ENCODE measurements at regions not wholly inside any gene's neighbourhood (a gene's known extent, or its start where the extent isn't known, plus 50 kb on each side); places are given as distances from the start of the nearest gene placed in this dataset.

DNA sequence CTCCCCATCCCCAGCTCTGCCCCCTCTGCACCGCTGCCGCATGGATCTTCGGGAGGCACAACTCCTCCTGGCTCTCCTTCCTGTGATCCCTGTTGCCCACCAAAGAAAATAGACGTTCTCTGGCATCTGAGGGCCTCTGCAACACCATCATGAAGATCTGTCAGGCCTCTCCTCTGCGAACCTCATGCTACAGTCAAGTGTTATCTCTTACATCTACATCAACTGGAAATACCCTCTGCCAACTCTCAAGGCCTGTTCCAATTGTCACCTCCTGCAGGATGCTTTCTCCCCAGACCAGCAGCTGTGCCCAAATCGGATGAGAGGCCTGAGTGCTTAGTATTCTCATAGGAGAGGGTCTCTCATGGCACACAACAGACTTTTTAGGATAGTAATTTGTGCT, 478.4 kb downstream of the BCL11A start:
- CTCF ChIA-PET = no interaction called here
- POLR2A ChIA-PET = no interaction called here

DNA sequence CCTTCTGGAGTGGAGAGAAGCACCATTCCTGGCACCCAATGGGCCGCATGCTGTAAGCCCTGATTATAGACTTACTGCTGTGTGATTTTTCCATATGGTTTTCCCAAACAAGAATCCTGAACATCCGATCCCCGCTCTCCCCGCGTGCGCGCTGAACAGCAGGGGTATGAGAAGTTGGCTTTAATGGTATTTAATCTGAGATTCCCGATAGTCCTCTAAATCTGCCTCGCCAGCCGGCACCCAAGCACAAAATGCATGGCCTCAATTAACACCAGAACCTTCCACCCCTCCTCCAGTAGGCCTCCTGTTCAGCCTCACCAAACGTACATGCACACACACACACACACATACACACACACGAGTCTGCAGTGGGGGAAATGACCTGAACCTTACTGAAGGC, 480.3 kb downstream of the BCL11A start:
- Histone ChIP-seq H3K27me3 (ENCODE audit: control insufficient read depth, insufficient read depth, low read length) (no peaks in the 10 kb centered on the region), H3K4me3 (ENCODE audit: low read depth, low read length) (no peak overlapping the region), H3K36me3 (ENCODE audit: control insufficient read depth, insufficient read depth, low read length) (no peaks in the 10 kb centered on the region)
- ChIA-PET POLR2A (no interaction called here), CTCF (no interaction called here)
- DNase-seq (ENCODE audit: low read depth) = no peak
- TF ChIP-seq, protein P1, sequence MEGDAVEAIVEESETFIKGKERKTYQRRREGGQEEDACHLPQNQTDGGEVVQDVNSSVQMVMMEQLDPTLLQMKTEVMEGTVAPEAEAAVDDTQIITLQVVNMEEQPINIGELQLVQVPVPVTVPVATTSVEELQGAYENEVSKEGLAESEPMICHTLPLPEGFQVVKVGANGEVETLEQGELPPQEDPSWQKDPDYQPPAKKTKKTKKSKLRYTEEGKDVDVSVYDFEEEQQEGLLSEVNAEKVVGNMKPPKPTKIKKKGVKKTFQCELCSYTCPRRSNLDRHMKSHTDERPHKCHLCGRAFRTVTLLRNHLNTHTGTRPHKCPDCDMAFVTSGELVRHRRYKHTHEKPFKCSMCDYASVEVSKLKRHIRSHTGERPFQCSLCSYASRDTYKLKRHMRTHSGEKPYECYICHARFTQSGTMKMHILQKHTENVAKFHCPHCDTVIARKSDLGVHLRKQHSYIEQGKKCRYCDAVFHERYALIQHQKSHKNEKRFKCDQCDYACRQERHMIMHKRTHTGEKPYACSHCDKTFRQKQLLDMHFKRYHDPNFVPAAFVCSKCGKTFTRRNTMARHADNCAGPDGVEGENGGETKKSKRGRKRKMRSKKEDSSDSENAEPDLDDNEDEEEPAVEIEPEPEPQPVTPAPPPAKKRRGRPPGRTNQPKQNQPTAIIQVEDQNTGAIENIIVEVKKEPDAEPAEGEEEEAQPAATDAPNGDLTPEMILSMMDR (IDR thresholded peaks at IDR 0.05; ENCODE audit: insufficient read depth, low read depth, low read length) = no peak

More for the DNA sequence above, 478.4 kb downstream of the BCL11A start:
- H3K36me3 ChIP-seq (ENCODE audit: control insufficient read depth, insufficient read depth, low read length) = no peaks in the 10 kb centered on the region
- TF ChIP-seq, protein P1 (IDR thresholded peaks at IDR 0.05; ENCODE audit: insufficient read depth, low read depth, low read length) = no peak
- no peak overlapping the region for H3K4me3 ChIP-seq (ENCODE audit: low read depth, low read length)
- DNase-seq (ENCODE audit: low read depth) = no peak
- H3K27me3 ChIP-seq (ENCODE audit: control insufficient read depth, insufficient read depth, low read length) = no peaks in the 10 kb centered on the region

DNA sequence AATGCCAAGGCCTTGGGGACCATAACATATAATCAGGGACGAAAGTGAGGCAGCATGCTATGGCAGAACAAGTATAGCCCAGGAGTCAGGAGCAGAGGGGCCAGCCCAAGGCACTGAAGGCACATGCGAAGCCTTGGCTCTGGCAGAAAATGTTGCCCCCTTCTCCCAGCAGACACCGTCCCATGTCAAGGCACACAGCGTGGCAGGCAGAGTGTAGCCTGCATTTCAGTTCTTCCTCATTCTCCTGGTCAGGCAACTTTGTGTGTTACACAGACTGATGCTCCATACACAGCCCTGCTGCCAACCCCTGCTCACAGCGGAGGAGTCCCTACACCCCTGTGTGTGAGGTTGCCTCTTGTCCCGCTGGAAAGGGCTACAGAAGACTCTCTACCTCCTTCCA, 480.8 kb downstream of the BCL11A start:
- Histone ChIP-seq H3K27me3 (ENCODE audit: control insufficient read depth, insufficient read depth, low read length) (no peaks in the 10 kb centered on the region), H3K4me3 (ENCODE audit: low read depth, low read length) (no peak overlapping the region), H3K36me3 (ENCODE audit: control insufficient read depth, insufficient read depth, low read length) (no peaks in the 10 kb centered on the region)
- POLR2A ChIA-PET = no interaction called here
- no peak for DNase-seq (ENCODE audit: low read depth)
- TF ChIP-seq, protein P1 (IDR thresholded peaks at IDR 0.05; ENCODE audit: insufficient read depth, low read depth, low read length) = no peak
- CTCF ChIA-PET = no interaction called here

DNA sequence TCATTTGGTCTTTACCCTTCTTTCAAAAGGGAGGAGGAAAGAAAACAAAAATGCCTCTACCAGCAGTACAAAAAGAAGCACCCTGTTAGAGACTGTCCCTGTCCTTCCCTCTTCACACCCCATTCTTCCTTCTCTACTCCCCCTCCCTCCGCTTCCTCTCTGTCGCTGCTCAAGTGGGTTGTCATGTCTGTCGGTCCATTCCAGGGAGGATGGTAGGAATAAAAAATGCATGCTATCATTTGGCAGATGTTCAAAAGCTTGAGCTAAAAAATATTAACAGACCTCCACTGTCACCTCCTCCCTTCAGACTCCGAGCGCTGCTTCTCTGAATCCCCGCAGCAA, 482.0 kb downstream of the BCL11A start:
- Histone ChIP-seq H3K27me3 (ENCODE audit: control insufficient read depth, insufficient read depth, low read length) (no peaks in the 10 kb centered on the region), H3K36me3 (ENCODE audit: control insufficient read depth, insufficient read depth, low read length) (no peaks in the 10 kb centered on the region), H3K4me3 (ENCODE audit: low read depth, low read length) (no peak overlapping the region)
- POLR2A ChIA-PET = no interaction called here
- TF ChIP-seq, protein P1 (IDR thresholded peaks at IDR 0.05; ENCODE audit: insufficient read depth, low read depth, low read length) = no peak
- no peak for DNase-seq (ENCODE audit: low read depth)
- CTCF ChIA-PET = no interaction called here

DNA sequence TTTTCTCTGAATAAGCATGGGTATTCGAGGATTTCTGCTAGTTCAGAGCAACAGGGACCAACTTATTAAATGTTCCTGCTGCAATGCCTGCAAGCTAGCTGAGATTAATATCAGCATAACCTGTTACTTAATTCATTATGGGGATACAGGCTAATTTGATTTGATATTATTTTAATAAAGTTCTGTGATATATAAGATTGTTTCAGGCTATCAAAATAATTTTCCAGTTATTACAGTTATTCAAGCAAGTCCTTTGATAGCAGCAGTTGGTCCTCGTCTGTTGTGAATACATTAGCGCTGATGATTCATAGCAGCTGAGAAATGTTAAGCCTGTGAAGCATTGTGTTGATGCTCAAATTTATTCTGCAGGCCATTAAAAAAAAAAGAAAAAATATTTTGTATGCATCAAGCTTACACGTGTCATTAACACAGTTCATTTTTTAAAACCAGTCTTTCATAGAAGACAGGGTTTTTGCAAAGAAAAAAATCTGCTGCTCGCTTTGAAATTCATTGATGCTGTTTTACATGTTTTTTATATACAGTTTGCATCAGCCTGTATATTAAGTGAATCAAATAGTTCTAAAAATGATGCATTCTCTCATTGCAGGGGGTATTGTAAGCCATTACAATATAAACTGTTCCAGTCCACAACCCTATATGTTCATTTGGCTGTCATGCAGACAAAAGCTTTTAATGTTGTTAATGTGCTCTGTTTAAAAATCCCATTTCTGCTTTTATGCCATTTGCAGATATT, 482.5 kb downstream of the BCL11A start:
- Histone ChIP-seq H3K4me3 (ENCODE audit: low read depth, low read length) (no peak overlapping the region), H3K27me3 (ENCODE audit: control insufficient read depth, insufficient read depth, low read length) (no peaks in the 10 kb centered on the region), H3K36me3 (ENCODE audit: control insufficient read depth, insufficient read depth, low read length) (no peaks in the 10 kb centered on the region)
- no peak for DNase-seq (ENCODE audit: low read depth)
- TF ChIP-seq, protein P1 (IDR thresholded peaks at IDR 0.05; ENCODE audit: insufficient read depth, low read depth, low read length) = no peak
- ChIA-PET POLR2A (no interaction called here), CTCF (interaction anchor here (0.7 kb wide), 1 partner anchor 14 kb away, joined by 3 read pairs; no protein-coding TSS in a partner anchor)
